Calu3 (cell line): ENCODE measurements at regions not wholly inside any gene's neighbourhood (a gene's known extent, or its start where the extent isn't known, plus 50 kb on each side); places are given as distances from the start of the nearest gene placed in this dataset.

ENCODE experiments used
- BruUV-seq: library from RNA; stranded (reverse); fragments of 400-500 nt; replicated peaks from 2 replicates; lab custom pipeline; 2021; lab: Mats Ljungman, UMichigan
- CTCF ChIA-PET: fragments of 300-600 bp; sonication (Branson Sonifier 250); formaldehyde crosslinking; loops from one replicate; lab custom pipeline; 2022; ENCODE audit warnings: antibody characterized with exemption; lab: Charles Lee
- DNase-seq: peaks from one replicate; pipeline ENCODE4 v3.0.0; 2022
- H3K27ac Mint-ChIP-seq: one replicate; pipeline ENCODE4 v1.8.0; 2022; ENCODE audit warnings: mixed read lengths; ENCODE audit not compliant: unreplicated experiment
- H3K27me3 Mint-ChIP-seq: one replicate; pipeline ENCODE4 v1.8.0; 2022; ENCODE audit warnings: mixed read lengths; ENCODE audit not compliant: unreplicated experiment
- H3K36me3 Mint-ChIP-seq: one replicate; pipeline ENCODE4 v1.8.0; 2022; ENCODE audit warnings: mild to moderate bottlenecking, moderate library complexity, mixed read lengths; ENCODE audit not compliant: insufficient read depth, unreplicated experiment
- H3K4me1 Mint-ChIP-seq: one replicate; pipeline ENCODE4 v1.8.0; 2022; ENCODE audit warnings: mild to moderate bottlenecking, low read depth, mixed read lengths; ENCODE audit not compliant: unreplicated experiment
- H3K4me3 Mint-ChIP-seq: one replicate; pipeline ENCODE4 v1.8.0; 2022; ENCODE audit warnings: mild to moderate bottlenecking, low read depth, moderate library complexity, mixed read lengths; ENCODE audit not compliant: unreplicated experiment
- H3K9me3 Mint-ChIP-seq: one replicate; pipeline ENCODE4 v1.8.0; 2022; ENCODE audit warnings: low read depth, mixed read lengths; ENCODE audit not compliant: unreplicated experiment
- CTCF ChIP-seq: fragments of 200-600 bp; IDR thresholded peaks from one replicate; pipeline ENCODE4 v1.8.0; 2022; ENCODE audit warnings: antibody characterized with exemption; ENCODE audit not compliant: unreplicated experiment
- intact Hi-C: fragments of 100-400 bp; cut with micrococcal nuclease; formaldehyde crosslinking; loops from one replicate; pipeline ENCODE4 v1.10.0; 2022; ENCODE audit not compliant: unreplicated experiment

DNA sequence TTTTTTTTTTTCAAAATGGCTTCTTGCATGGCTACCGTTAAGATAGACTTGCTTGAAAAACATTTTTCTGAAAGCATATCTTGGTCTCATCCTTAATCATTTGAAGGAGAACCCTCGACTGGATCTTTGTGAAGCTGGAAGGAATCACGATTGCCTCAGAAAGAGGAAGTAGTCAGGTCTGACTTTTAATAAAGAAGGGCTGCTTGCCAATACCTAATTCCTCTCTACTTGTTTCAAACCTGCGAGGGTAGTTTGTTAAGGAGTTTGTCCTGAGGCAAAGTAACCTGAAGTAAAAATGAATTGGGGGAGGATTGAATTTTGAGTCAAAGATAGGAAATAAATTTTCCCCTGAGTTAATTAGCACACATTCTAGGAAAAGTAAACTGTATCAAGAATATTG, 288.1 kb upstream of the MAP3K7 start:
- DNase-seq: no peak
- Mint-ChIP-seq H3K36me3 (no peaks in the 10 kb centered on the region), H3K4me3 (no peak overlapping the region), H3K9me3 (peaks cover 9% of the 10 kb centered on the region), H3K27ac (no peak overlapping the region), H3K4me1 (no peaks in the 10 kb centered on the region), H3K27me3 (peaks cover 52% of the 10 kb centered on the region)
- intact Hi-C loops: no loop called here
- CTCF ChIA-PET: no interaction called here
- TF ChIP-seq CTCF: no peak
- no TSS peak for BruUV-seq

DNA sequence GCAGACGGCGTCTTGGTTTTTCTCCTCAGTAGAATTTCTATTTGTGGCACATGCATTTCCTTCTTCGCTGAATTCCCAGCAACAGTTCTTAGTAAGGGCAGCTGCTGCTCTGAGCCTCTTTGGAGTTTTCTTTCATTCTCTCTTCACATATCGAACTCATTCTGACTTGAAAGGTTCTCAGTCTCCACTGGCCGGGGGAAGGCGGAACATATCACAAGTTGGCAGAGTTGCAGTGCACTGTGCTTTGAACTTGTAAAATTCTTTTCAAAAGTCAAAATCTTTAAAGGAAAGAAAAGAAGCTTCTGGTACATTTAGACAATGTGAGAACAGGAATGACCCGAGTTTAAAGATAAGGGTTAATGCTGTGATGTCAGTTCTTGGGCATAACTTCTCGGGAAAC, 286.1 kb upstream of the MAP3K7 start:
- H3K4me3 Mint-ChIP-seq: no peak overlapping the region
- peaks cover 58% of the 10 kb centered on the region for H3K27me3 Mint-ChIP-seq
- no peaks in the 10 kb centered on the region for H3K36me3 Mint-ChIP-seq
- CTCF ChIA-PET: no interaction called here
- intact Hi-C loops: no loop called here
- no peak for TF ChIP-seq CTCF
- H3K27ac Mint-ChIP-seq: no peak overlapping the region
- H3K9me3 Mint-ChIP-seq: peaks cover 5% of the 10 kb centered on the region
- DNase-seq: no peak
- BruUV-seq: no TSS peak
- H3K4me1 Mint-ChIP-seq: no peaks in the 10 kb centered on the region

DNA sequence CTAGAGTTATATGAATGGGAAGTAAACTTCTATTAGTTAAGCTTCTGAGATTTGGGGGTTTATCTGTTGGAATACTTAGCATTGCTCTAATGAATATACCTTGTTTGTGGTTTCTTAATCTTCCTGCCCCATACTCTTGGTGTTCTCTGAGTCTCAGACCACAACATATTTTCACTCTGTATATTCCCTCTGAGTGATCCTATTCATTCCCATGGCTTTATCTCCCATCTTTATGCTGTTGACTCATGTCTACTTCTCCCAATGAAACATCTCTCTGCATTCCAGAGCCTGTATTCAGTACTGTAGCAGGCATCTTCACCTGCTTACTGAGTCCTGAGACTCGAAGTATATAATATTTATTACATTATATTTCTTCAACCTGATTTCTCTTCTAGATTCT, 283.7 kb upstream of the MAP3K7 start:
- no TSS peak for BruUV-seq
- intact Hi-C loops: no loop called here
- Mint-ChIP-seq H3K27ac (no peak overlapping the region), H3K4me1 (no peaks in the 10 kb centered on the region), H3K9me3 (no peaks in the 10 kb centered on the region), H3K27me3 (peaks cover 48% of the 10 kb centered on the region), H3K4me3 (no peak overlapping the region), H3K36me3 (no peaks in the 10 kb centered on the region)
- no peak for DNase-seq
- CTCF ChIA-PET: no interaction called here
- TF ChIP-seq CTCF: no peak

DNA sequence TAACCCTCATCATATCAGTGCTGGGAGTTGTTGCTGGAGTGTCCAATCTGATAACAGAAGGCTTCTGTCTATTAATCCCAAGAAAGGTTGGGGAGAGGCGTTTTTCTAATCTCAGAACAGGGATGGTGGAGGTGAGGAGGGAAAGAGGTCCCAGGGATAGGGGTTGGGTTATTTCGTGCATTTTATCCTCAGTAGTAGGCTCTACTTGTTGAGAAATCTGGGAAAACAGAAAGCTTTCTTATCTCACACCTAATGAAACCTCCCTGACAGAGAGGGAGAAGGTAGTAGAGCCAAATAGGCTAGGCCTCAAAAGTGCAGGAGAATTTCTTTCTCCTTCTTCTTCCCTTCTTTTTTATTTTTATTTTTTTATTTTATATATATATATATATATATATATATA, 281.8 kb upstream of the MAP3K7 start:
- TF ChIP-seq CTCF: no peak
- no peaks in the 10 kb centered on the region for H3K36me3 Mint-ChIP-seq
- CTCF ChIA-PET: no interaction called here
- peaks cover 48% of the 10 kb centered on the region for H3K27me3 Mint-ChIP-seq
- H3K9me3 Mint-ChIP-seq: no peaks in the 10 kb centered on the region
- no TSS peak for BruUV-seq
- H3K4me3 Mint-ChIP-seq: no peak overlapping the region
- no peak for DNase-seq
- H3K4me1 Mint-ChIP-seq: no peaks in the 10 kb centered on the region
- H3K27ac Mint-ChIP-seq: no peak overlapping the region
- intact Hi-C loops: no loop called here
